IPS DF 4.7 (cell line): ENCODE measurements at regions not wholly inside any gene's neighbourhood (a gene's known extent, or its start where the extent isn't known, plus 50 kb on each side); places are given as distances from the start of the nearest gene placed in this dataset.
"Not testable (repeated sequence)": the region's sequence is repeated elsewhere in the genome, so short reads cannot be mapped to it uniquely, and the experiment has no call there.

Source experiments
- DNase-seq: peaks from one replicate; pipeline ENCODE4 v3.0.0-alpha.2; 2013; ENCODE audit warnings: low spot score; ENCODE audit errors: extremely low read depth

DNA sequence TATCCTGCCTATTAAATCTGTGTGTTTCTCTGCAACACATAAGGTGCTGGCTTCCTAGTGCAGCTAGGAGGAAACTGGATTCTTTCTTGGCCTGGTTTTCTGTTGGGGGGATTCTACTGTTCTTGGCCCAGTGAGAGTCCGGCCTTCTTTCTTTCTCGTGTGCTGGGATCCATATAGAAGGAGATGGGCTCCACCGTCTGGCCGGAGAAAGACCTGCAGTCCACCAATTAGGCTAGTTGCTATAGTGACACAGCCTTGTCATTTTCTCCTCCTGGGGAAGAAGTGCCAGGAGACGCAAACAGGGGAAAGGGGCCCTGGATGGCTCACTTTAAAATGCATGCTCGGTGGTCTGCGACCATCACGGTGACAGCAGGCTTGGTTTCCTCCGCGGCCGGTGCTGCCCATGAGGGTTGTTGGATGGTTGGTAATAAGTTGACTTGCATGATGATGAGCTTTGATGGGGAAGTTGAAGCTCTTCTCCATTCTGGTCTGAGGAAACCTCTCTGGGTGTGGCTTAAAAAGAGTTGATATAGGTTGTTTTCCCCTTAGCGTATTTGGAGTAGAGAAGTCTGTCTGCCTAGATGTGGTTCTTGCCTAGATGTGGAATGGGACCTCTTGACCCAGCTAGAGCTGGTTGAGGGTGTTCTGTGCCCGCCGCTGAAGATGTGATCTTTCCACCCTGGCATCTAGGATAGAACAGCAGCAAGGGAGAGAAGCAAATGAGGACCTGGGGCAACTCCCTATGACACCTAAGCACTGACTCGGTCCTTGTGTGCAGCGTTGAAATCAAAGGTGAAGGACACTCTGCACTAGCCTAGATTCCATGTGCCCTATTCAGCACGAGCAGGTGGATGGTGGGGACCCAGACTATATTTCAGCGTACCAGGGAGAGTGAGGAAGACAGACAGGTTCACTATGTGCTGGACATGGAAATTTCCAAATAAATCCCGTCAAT lies 1335.0 kb downstream of the BRD1 start:
- DNase-seq, result no peak

DNA sequence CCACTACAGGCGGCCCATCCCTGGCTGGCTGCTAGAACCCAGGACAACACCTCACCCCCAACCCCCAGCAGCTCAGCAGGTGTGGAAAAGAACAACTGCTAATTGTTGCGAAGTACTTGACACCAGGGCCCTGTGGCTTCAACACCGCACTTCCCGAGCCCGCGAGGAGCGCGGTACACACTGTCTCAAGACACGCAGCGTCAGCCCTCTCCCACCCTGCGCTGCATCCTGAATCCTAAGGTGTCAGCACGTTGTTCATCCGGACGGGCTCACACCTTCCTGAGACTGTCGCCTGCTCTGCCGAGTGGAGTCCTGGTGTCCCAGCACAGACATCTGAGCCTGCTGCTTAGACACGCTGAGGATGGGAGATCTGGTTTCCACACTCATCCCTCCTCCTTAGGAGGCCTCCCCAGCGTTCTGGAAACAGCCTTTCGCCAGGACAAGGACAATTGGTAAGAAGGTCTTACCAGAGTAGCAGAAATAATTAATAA lies 1336.2 kb downstream of the BRD1 start:
- no peak for DNase-seq

DNA sequence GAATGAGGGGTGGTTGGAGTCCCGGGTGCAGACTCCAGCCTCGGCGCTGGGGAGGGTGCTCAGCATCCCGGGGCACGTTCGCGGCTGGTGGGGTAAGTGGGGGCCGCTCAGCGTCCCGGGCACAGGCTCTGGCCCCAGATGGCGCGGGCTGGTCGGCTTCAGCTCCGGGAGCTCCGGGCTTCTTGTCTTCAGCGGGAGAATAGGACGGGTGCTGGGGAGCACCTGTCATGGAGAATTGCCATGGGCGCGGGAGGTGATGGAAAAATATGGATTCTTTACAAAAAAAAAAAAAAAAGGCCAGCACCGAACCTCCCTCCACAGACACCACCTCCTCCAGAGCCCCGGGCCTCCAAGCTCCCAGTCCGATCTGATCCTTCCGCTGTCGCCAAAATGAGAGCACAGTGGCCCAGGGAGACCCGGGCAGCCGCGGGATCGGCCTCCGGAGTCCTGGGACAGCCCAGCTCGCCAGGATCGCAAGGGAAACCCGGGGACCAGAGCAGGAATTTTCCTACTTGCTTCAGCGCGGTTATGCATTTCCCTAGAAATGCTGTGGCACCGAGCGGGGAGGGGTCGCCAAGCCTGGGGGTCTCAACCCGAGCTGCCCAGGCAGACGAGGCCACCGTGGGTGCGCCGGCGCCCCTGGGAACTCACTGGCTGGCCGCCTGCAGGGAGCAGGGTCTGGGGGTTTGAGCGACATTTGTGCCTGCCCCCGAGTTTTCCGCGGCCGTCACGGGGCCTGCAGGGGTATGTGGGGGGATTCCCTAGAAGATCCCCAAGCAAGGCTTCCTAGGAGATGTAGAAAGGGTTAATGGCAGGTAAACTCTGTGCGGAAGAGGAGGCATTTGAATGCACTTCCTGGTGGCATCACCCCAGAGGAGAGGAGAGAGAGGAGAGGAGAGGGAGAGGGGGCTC lies 1336.9 kb downstream of the BRD1 start:
- DNase-seq, result no peak

DNA sequence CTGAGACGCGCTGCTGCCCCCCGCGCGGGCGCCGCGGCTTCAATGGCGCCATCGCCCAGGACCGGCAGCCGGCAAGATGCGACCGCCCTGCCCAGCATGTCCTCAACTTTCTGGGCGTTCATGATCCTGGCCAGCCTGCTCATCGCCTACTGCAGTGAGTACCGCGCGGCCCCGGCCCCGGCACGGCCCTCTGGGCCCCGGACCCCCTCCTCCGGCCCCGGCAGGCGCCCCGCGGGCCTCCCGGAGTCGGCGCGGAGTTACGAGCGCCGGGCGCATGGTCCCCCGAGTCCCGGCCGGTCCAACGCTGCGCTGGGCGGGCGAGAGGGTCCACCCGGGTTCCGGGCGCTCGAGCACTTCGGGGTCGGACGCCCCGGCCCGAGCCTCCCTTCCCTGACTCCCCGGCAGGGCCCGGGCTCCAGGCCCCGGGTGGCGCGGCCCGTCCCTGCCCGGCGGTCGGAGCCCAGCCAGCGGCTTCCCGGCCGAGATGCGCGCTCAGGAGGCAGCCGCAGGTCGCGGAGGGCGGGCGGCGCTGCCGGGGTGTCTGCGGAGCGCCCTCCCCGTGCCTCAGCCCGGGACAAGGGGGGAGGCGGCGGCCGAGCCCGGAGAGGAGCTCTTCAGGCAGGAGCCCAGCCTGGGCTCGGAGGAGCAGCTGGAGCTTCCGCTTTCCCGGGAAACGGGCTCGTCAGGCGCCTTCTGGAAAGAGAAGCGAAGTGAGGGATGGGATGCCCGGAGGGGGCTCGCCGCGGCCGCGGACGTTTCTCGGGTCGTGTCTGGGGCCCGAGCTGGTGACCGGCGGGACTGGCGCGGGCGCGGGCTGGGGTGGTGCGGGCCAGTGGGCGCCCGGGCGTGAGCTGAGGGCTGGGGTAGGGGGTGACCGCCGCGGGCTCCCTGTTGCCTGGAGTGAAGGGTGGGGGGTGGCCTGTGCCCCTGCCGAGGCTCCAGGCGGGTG lies 1337.8 kb downstream of the BRD1 start:
- DNase-seq, result no peak

DNA sequence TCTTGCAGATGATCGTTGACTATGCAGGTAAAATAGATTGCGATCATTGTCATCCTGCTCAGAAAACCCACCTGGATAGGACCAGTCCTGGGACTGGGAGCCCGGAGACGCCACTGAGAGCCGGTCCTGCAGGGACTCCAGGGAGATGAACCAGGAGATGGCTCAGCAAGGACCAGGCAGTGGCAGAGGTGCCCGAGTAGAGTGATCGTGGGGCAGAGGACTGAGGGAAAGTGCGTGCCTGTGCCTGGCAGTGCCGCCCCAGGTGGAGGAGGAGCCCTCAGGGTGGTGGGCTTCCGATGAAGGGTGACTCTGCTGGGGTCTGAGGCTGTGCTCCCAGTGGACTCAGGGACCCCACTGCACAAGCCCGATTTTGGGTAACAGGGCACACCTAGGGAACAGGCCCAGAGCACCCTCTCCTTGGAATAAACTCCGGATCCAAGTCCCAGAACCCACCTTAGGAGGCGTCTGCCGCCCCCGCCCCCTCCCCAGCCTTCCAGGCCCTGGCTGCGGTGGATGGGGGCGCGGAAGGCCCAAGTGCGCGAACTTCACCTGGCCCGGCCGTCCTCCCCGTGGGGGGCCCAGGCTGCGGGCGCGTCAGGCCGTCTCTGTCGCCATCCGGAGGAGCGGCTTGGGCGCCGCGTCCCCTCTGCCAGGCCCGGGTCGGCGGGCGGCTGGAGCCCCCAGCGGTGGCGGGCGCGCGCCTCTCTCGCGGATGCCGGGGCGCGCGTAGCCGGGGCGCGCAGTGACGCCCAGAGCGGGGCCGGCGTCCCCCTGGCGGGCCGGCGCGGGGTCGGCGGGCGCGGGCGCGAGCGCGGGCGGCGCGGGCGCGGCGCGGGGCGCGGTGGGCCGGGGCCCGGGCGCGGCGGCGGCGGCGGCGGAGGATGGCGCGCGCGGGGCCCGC lies 1338.8 kb downstream of the BRD1 start:
- DNase-seq, result no peak

DNA sequence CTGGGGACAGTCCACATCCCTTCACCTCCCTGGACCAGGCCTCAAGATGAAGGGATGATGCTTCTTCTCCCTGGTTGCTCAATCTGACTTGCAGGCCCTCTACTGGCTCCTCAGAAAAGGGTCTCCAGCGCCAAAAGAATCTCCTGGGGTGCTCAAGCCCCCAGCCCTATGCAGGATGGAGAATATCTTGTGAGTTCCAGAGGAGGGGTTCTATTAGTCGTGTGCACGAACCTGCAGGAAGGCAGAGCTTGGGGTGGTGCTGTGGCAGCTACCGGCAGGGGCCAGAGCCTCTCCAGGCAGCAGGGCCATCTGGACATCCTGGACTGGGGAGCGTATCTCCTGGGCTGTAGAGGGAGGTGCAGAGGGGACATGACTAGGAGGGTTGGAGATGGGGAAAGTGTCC lies 1339.5 kb downstream of the BRD1 start:
- no peak for DNase-seq

DNA sequence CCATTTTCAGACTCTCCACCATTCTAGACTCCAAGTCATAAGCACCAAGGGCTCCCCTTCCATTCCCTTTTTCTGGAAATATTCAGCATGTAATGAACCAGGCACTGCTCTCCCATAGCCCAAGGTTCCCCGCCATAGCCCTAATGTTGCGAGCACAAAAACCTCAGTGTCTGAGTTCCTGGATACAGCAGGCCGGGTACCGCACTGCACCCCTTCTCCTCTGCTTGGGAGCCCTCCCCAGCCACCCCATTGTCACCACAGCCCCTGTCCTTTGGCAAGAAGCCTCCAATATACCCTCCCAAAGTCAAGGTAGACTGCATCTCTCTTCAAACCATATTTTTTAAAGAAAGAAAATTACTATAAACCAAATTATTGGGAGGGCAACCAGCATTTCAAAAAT lies 1341.1 kb downstream of the BRD1 start:
- no peak for DNase-seq

DNA sequence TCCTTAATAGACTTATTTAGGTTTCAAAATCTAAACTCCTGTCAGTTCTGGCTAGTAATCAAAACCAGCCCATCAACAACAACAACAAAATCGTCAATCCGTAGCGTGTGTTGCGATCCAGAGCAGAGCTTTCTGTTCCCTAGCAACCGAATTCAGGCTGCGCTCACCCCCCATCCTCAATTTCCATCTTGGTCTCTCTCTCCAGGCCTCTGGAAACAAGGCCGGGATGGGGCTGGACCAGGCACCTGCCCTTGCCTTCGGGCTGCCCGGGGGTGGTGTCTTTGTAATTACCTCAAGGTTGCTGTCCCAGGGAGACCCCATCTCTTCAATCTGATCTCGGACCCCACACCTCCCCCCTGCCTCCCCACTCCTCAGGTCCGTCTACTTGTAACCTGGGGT lies 1341.5 kb downstream of the BRD1 start:
- DNase-seq, result no peak

DNA sequence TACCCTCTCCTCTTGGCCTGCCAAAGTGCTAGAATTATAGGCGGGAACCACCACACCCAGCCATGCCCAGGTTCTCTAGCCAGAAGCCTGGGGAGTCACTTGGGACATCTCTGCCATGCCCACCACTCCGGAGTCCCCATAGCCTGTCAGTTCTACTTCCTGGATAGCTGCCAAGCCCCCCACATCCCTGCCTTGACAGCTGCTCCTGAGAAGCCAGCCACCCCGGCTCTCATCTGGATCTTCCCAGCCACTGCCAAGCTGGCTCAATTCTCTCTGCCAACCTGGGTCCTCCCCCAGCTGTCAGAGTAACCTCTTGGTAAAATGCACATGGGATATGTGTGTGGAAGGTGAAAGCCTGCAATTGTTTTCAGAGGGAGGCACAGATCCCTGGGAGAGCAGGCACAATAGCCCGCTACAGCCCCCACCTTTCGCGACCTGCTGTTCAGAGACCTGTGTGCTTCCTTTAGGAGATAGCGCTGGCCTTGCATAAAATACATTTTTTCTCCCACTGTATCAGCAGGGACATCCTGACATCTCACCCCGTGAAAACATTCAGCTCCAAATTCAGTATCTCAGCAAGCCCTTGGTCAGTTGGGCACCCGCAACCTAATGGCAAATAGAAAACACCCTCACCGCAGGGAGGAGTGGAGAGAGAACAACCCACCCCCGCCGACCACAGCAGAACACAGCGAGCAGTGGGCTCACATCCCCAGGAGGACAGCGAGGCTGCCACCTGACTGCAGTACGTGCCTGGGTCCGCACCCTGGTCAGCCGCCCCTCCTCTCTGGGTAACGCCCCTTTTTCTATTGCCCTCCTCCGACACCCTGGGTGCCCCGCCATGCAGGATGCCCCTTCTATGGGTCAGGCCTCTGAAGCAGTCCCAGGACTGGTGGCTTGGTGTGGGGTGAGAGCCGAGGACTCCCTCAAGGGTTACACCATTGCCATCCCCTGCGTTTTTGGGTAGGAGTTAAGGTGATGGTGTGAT lies 1342.2 kb downstream of the BRD1 start:
- no peak for DNase-seq

DNA sequence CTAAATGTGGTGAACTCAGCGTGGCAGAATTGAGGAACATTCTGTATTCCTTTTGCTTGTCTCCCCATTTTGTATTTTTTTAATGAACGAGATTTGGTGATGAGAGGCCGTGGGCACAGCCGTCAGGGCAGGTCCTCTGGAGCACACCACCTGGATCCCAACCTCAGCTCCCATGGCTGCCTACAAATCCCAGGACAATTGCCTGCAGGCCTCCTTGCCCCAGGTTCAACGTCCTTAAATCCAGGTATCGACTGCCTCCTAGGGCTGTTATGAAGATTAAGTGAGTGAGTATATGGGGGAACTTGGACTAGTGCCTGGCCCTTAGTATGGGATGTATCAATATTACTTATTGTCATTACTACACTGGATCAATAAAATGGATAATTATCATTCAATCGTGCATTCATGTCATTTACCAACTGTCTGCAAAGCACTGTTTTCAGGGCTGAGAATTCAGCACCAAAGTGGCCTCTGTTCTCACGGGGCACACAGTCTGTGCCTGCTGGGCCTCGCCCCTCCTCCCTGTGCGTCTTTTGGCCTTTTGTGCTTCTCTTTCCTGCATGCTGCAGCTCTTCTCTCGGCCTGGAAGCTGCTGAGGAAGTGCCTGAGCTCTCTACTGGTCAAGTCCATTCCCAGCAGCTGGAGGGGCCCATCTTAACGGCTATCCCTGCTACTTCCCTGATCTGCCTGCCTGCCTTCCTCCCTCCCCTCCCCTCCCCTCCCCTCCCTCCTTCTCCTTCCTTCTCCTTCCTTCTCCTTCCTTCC lies 1343.7 kb downstream of the BRD1 start:
- no peak for DNase-seq

DNA sequence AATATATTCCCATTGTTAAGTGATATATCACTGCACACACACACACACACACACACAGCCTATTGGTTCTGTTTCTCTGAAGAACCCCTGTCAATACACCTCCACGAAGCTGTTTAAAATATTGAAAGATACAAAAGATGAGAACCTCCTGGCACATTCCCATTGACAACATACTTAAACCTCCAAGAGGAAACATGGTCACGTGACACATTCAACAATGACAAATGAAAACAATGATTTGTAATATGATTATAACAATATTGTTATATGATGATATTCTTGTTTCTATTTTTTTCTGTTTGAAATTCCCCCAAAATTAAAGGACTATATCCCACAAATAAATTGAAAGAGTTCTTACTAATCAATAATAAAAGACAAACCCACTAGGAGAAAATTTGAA lies 1344.9 kb downstream of the BRD1 start:
- DNase-seq, result no peak

DNA sequence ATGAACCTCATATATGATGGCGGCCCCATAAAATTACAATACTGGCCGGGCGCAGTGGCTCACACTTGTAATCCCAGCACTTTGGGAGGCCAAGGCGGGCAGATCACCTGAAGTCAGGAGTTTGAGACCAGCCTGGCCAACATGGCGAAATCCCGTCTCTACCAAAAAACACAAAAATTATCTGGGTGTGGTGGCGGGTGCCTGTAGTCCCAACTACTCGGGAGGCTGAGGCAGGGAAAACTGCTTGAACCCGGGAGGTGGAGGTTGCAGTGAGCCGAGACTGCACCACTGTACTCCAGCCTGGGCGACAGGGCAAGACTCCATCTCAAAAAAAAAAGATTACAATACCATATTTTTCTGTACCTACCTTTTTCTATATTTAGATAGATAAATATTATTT lies 1345.5 kb downstream of the BRD1 start:
- DNase-seq, result not testable (repeated sequence)

DNA sequence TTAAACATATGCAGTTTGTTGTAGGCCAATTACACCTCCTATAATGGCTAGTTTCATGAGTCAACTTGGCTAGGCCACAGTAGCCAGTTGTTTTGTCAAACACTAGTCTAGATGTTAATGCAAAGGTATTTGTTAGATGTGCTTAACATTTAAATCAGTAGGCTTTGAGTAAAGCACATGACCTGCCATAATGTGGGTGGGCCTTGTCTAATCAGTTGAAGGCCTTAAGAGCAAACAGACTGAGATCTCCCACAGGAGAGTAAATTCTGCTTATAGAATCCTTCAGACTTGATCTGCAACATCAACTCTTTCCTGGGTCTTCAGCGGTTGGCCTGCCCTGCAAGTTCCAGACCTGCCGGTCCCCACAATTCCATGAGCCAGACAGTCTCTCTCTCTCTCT lies 1345.9 kb downstream of the BRD1 start:
- no peak for DNase-seq

DNA sequence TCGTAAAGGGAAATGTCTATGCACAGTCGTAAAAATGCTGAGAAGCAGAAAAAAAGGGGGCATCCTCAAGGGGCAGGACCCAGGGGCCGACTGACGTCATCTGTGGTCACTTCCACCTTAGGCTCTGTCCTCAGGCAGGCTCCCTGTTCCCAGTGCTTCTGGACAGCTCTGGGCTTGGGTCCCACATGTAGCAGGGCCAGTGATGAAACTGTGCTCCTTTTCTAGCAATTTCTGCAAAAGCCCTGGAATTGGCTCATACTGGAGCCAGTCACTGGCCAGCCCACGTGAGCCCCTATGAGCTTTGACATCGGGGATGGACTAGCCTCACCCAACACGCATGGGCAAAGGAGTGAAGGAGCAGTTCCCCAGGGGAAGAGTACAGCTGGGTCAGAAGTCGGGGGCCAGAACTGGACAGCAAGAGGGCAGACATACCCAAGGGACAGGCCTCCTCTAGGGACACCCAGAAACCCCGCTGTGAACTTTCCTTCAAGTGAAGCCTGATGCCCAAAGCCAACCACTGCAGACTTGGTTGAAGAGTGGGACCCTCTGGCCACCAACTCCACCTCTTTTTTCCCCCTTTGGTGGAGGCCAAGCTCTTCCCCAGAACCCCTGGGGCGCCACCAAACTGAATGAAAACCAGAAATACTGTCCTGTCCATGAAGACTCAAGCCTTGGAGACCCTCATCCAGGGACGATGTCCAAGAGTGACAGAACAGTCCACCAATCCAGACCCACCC lies 1349.0 kb downstream of the BRD1 start:
- DNase-seq, result no peak

DNA sequence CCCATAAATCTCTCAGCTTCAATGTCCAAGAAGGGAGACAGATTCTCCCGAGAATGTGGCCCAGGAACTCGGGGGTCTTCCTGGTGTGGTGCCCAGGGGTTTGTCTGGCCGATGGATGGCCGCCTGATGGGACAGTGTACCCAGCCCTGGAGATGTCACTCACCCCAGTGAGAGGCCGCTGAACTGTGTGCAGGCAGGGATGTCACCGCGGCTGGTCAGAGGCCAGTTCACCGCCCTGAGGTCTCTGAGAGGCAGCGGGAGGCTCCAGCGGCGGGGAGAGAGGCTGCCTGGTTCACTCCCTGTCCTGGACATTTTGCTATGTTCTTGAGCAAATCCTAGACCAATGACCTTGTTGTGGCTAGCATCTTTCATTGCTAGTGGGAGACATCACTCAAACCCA lies 1349.5 kb downstream of the BRD1 start:
- no peak for DNase-seq

DNA sequence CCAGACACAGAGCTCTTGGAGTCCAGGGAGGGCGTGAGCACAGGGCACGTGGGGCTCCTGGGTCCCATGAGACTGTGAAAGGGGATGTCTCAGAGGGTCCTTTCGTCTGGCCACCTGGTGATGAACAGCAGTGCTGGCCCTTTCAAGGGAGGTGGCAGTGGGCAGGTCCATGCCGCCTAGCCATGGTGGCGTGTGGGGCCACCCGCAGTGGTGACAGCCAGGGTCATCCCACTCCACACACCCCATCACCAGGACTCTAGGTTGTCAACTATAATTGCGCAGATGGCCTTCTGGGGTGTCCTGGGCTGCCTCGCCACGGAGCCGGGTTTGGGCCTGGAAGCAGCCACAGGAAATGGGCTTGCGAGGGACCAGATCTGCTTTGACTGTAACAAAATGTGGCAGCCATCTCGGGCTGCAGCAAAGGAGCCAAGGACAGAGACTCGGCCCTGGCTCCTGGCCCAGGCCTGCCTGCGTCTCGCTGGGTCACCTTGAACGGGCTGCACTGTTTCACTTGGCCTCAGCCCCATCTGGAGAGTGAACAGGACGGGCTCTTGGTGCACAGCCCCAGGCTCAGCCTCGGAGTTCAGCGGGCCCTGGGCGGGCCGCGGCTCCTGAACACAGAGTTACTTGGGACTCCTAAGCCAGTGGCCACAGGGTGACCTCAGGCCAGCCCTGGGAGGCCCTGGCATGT lies 1350.5 kb downstream of the BRD1 start:
- DNase-seq, result no peak

DNA sequence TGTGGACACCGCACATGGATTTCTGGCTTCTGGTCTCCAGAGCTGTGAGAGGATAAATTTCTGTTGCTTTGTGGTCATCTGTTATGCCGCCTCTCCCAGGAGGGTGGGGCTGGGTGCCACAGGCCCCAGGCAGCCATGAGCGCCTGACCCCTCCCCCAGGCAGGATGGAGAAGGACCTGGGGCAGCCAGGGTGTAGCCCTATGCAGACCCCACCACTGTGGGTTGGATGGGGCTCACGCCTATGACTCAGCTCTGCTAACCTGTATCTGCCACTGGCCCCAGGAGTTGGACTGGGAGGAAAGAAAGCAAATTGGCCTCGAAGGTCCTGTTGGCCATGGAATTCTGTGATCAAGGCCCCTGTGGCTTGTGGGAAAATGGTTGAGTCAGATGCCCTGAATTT lies 1351.1 kb downstream of the BRD1 start:
- DNase-seq, result no peak
